Hematopoietic multipotent progenitor cell treated with erythropoietin and hydrocortisone succinate and interleukin-3 and kit ligand, for 4 days (in vitro differentiated cells): ENCODE measurements at regions not wholly inside any gene's neighbourhood (a gene's known extent, or its start where the extent isn't known, plus 50 kb on each side); places are given as distances from the start of the nearest gene placed in this dataset.

Experiments used
- DNase-seq: peaks from one replicate; pipeline ENCODE4 v3.0.0-alpha.2; 2015

DNA sequence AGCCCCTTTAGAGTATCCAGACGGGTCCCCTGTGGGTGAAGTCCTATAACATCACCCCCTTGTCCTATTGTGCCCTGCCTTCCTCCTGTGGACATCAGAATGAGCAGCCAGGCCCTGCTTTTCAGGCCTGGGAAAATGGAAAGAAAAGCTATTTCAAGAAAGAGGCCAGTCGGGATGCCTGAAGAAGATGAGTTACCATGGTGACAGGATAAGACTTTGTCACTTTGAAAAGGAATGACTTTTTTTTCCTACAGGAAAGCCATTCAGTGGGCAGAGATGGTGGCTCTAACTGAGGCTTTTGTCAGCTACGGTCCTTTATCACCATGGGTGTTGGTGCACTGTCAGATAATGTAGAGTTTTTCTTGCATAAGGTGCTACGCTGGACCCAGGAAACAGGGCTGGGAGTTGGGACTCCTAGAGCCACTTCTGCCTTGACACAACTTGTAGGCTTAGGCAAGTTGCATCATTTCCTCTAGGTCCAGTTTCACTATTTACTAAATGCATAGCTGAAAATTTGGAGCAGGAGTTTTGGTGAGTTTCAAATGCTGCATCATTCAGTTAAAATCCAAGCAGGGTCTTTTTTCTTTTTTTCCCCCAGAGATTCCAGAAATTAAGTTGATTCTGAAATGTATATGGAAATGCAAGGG, 179.0 kb upstream of the ADRA1D start:
- DNase-seq: no peak

DNA sequence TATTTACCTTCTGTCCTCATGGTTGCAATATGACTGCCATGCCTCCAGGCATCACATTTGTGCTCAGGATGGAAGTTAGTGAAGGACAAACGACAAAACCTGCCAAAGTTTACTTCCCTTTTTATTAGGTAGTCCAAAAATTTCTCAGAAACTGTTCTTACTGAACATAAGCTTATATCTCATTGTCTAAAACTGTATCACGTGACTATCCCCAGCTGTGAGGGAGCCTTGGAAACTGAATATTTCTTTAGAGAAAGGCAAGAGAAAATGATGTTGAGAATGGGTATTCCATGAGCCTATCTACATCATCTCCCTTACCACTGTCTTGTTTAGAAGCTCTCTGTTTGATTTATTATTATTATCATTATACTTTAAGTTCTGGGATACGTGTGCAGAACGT, 169.1 kb upstream of the ADRA1D start:
- no peak for DNase-seq

DNA sequence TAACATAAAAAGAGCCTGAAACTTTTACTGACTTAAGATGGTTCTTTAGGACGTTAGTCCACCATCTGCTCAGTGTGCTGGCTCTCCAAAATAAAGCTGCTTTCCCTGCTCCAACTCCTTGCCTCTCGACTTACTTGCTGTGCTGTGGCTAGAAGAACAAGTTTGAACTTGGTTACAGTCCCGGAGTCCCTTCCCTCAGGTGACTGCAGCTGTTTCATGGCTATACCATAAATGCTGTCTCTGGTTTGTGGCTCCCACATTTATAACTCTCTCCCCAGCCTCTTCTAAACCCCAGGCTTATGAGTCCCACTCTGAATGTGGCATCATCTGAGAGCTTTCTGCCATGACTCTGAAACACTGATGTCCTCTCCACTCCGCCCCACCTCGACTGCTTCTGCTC, 166.2 kb upstream of the ADRA1D start:
- no peak for DNase-seq

DNA sequence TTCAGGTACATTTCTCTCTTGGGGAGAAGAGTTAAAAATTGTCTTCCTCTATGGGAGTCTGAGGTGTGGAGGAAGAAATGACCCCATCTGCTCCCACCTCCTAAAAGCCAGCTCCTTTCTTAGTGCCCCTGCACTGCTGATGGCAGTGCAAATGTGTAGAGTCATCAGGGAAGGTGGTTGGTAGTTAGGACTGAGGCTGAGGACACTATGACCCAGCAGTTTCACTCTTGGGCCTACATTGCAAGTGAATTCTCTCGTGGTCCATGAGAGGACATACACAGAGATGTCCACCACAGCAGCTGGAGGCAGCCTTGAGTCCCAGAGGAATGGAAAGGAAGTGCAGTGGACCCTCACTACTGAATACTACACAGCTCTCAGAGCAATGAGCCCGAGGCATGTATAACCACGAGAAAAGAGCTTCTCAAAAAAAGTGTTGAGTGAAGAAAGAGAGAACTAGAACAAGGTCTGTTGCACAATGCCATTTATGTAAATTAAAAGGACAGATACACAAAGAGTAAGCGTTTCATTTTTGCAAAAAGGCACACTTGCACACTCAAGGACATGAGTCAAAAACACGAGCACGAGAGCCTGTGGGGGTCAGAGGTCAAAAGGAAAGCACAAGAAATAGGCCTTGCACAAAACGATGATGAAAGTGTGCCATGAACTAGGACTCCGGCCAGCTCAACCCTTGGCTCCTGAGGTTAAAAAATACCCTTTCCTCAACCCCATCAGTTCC, 164.4 kb upstream of the ADRA1D start:
- peak; percentile 32 for DNase-seq

GRCh38 chr20:4412216-4412615, 163.1 kb upstream of the ADRA1D start:
- DNase-seq: no peak

- no peak for DNase-seq
Observed at GRCh38 chr20:4411744-4412143, 162.7 kb upstream of the ADRA1D start.

DNA sequence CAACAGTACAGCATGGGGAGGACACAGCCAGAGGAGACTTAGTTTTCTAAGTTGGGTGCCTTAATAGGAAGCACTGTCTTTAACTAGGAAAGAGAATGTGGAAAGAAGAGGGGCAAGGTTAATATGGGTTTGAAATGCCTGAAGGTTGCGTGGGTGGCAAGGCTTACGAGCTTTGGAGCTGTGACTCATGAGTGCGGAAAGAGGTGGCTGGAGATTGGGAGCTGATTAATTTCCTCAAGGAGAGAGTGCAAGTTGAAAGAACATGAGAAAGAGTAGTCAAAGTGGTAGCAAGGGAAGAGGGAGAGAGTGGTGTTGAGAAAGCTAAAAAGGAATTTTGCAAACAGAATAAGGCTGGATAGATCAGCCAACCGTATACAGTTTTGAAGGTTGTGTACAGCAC, 157.5 kb upstream of the ADRA1D start:
- DNase-seq: no peak

- no peak for DNase-seq
Observed at GRCh38 chr20:4401601-4402000, 152.5 kb upstream of the ADRA1D start.

GRCh38 chr20:4384961-4385360, 135.9 kb upstream of the ADRA1D start:
- no peak for DNase-seq

GRCh38 chr20:4383961-4384360, 134.9 kb upstream of the ADRA1D start:
- no peak for DNase-seq

- peak; percentile 74 for DNase-seq
Observed at GRCh38 chr20:4375881-4376280, 126.8 kb upstream of the ADRA1D start.

GRCh38 chr20:4373454-4373853, 124.4 kb upstream of the ADRA1D start:
- DNase-seq: no peak

DNA sequence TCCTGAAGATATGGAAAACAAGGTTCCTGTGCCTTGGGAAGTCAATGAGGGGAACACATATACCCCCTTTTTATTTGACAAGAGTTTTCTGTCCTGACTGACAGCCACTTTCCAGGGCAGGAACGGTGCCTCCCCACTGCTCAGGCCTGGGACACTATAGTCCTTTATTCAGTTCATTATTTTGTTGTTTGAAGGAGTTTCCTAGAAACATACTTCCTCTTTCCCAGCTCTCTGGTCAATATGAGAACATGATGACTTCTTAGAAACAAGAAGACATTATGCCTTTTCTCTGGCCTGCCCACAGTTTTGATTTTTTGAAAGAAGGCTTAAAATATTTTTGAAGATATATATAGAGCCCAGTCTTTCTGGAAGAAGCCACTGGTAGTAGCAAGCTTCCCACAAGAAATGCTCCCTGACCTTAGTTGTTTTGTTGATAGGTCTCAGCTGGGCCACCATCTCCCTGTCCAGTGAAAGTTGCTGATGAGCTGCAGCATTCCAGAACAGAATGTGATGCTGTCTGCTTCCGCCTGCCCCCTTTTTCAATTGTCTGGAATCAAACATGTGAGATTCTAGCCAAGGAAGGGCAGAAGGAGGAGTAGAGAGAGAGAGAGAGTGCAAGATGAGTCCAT, 122.7 kb upstream of the ADRA1D start:
- DNase-seq: peak; percentile 72

DNA sequence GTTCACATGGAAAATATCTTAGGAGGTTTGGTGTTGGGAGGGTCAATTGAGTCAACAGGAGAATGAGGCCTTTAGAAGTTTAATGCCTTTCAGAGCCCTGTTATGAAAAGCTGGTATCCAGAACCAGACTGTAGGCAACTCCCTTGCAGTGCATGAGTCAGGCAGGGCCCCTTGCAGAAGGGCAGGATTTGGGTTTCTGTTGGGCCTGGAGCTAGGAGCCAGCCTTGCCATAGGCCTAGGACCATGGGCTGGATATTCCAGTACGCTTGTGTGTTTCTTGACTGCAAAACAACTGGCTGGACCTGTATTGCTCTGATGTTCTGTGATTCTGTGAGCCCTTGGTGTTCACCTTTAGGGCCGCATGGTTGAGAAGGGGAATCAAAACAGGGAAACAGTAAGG, 121.8 kb upstream of the ADRA1D start:
- DNase-seq: no peak

DNA sequence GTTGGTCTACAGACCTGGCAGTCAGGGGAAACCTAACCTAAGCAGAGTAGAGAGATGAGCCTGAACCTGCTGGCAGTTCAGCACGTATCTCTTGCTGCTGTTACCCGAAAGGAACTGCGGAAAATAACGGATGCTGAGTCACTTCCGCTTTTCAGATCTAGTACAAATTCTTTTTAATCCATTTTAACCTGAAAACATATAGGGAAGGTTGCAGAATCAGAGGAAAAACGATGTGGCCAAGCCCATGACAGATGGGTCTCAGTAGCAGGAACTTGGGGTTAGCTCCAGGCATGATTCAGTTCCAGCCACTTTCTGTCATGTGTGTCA, 120.7 kb upstream of the ADRA1D start:
- DNase-seq: peak; percentile 88

GRCh38 chr20:4369119-4369797, 120.2 kb upstream of the ADRA1D start:
- DNase-seq: peak; percentile 9

DNA sequence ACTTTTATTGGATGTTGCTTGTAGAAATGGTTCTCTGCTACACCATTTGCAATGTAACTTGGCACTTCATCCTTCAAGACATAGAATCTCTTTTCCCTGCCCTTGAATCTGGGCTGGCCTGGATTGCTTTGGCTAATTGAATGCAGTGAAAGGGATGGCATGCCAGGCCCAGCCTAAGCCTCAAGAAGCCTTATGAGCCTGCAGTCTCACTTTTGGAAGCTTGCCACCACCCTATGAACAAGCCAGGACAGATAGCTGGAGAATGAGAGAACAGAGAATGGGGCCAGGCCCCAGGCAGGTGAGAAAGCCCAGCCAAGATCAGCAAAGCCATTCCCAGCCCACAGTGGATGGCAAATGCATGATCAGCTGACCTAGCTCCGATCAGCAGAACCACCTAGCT, 117.0 kb upstream of the ADRA1D start:
- DNase-seq: no peak

DNA sequence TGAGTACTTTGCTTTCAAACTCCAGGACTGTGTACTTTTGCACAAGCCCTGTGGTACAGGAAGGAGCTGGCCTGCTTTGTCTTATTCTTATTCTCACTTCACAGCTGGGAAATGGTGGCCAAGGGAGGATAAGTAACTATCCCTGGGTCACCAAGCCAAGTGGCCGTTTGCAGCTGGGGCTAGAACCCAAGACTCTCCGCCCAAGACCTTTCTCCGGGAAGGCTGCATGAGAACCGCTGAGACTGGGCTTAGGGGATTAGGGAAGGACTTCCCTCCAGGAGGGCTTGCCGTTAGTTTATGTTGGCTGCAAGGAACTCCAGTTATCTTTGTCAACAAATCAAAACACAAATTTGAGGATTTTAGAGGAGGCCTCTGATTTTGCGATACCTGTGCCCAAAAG, 109.5 kb upstream of the ADRA1D start:
- no peak for DNase-seq

DNA sequence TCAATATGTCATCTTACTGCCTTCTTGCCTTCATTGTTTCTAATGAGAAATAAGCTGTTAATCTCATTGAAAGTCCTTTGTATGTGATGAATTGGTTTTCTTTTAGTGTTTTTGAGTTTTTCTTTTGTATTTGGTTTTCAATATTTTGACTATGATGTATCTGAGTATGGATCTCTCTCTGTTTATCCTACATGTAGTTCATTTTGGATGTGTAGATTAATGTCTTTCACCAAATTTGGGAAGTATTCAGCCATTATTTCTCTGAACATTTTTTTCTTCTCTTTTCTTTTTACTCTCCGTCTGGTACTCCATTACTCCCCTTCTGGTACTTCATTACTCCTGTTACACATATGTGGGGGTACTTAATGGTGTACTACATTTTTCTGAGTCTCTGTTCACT, 103.3 kb upstream of the ADRA1D start:
- DNase-seq: no peak

- DNase-seq: no peak
Observed at GRCh38 chr20:4350096-4350495, 101.0 kb upstream of the ADRA1D start.

DNA sequence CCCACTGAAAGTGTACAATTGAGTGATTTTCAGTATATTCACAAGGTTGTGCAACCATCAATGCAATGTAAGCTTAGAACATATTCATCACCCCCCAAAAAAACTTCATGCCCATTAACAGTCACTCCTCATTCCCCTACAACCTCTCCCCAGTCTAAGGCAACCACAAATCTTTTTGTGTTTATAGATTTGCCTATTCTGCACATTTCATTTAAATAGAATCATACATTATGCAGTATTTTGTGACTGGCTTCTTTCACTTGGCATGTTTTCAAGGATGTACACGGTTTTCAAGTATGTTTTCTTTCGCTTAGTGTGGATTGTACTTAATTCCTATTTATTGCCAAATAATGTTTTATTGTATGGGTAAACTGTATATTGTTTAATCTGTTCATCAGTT, 95.6 kb upstream of the ADRA1D start:
- DNase-seq: no peak

DNA sequence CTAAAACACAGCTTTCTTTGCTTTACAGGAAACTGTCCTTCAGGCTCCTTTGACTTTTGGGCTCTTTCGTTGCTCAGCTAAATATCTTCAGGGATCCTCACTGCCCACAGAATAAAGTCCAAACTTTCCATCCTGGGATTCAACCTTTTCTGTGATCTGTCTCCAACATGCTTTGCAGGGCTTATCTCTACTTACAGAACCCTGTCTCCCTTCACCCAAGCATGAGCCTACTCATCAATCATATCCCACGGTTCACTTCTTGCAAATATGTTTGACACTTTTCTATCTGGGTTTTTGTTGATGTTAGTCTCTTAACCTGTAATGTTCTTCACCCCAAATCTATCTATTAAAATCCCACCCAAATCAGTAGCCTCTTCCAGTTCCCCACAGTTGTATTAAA, 93.5 kb upstream of the ADRA1D start:
- peak; percentile 11 for DNase-seq

- no peak for DNase-seq
Observed at GRCh38 chr20:4341804-4342485, 92.9 kb upstream of the ADRA1D start.
